H54 (cell line): ENCODE measurements at regions not wholly inside any gene's neighbourhood (a gene's known extent, or its start where the extent isn't known, plus 50 kb on each side); places are given as distances from the start of the nearest gene placed in this dataset.
"Not testable (repeated sequence)": the region's sequence is repeated elsewhere in the genome, so short reads cannot be mapped to it uniquely, and the experiment has no call there.

Experiments
- DNase-seq: peaks from one replicate; pipeline ENCODE4 v3.0.0; 2011; ENCODE audit warnings: low spot score, mixed read lengths; ENCODE audit not compliant: insufficient read length
- FAIRE-seq: peaks from 3 replicates; lab custom pipeline; 2011; peaks lifted over from hg19 to GRCh38; lab: Jason Lieb, UNC
- POLR2A ChIP-seq: IDR thresholded peaks from 2 replicates; pipeline ENCODE4 v1.6.1; 2011; ENCODE audit warnings: low read depth, mild to moderate bottlenecking, low read length

DNA sequence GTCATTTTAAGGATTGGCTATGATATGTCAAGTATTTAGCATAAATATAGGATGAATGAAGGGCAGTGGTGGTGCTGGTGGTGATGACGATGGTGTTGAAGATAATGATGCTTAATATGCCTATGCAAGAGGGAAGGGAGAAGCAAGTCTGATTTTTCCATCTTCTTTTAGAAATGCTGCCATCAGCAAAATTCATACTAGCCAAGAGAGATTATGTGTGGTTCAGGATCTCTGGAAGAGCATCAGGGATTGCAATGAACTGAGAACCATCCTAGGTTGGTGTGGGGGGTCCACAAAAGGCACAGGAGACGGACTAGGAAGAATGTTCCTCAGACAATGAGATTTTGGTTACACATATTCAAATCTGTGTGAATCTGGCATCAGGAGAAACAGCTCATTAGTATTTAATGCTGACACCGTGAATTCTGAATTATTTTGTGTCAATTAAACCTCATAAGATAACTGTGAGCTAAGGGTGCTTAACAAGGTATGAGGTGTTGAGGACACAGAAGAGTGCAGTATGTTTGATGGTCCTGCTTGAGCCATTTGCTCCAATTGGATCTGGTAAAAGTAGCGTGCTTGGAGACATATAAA, 1120.8 kb upstream of the GOT2 start:
- no peak for FAIRE-seq
- no peak for TF ChIP-seq POLR2A
- no peak for DNase-seq

DNA sequence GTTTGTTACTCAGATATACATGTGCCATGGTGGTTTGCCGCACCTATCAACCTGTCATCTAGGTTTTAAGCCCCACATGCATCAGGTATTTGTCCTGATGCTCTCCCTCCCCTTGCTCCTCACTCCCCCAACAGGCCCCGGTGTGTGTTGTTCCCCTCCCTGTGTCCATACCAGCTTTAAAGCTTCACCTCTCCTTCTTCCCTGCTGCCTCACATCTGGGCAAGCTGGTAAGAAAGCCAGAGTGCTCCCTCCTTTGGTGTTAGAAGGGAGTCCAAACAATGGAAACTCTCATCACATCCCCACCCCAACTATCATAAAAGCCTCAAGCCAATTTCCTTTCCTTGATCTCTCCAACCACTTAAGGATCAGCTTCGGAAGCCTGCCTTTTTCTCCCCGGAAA, 1115.6 kb upstream of the GOT2 start:
- no peak for FAIRE-seq
- TF ChIP-seq POLR2A, result no peak
- DNase-seq, result no peak

DNA sequence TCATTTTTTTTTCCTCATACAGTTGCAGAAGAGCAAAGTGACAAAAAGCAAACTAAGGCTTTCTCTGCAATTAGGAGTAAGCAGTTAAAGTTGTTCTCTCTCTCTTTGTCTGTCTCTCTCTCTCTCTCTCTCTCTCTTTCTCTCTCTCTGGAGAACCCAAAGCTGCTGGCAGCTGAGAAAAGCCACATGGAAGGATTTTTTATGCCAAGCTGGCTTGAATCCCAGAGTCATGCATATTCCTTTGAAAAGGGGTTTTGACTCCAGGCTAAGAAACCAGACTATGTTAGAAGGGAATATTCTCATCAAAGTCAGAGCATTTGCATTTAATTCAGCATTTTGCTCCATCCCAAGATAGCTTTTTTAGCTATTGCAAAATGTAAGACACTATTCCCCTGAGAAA, 1114.2 kb upstream of the GOT2 start:
- TF ChIP-seq POLR2A, result no peak
- FAIRE-seq (no peak), DNase-seq (no peak)

DNA sequence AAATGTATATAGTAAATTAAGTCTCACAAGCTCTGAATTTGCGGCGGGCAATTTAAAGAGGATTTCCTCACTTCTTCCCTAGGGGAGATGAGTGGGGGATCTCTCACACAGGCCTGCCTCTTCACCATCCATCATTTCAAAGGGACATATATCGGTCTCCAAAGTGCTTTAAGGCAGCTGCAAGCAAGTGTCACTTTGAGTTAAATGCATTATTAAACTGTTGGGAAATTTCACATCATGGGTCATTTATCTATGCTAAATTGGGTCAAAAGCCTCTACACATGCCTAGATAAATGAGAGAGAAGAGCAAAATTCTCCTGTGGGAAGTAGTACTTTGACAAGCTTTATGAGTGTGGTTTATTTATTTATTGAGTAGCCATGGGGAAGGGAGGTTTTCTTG, 1106.1 kb upstream of the GOT2 start:
- DNase-seq (no peak), FAIRE-seq (no peak)
- no peak for TF ChIP-seq POLR2A

DNA sequence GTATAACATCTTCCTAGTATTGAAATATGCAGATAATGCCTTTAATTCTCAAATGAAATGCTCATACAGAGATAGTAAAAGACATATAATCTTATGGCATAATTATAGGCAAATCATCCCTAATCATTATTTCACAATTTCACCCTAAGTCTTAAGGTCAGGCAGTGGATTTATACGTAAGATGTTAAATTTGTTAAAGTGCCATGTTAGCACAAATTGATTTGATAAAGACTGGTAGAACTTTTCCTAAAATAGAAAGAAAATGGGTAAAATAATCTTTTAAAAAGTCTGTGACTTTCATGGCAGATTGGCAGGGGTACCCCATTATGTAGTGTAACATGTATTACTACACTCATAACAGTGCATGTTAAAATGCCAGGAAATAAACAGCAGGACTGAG, 1092.7 kb upstream of the GOT2 start:
- no peak for TF ChIP-seq POLR2A
- no peak for FAIRE-seq
- no peak for DNase-seq

DNA sequence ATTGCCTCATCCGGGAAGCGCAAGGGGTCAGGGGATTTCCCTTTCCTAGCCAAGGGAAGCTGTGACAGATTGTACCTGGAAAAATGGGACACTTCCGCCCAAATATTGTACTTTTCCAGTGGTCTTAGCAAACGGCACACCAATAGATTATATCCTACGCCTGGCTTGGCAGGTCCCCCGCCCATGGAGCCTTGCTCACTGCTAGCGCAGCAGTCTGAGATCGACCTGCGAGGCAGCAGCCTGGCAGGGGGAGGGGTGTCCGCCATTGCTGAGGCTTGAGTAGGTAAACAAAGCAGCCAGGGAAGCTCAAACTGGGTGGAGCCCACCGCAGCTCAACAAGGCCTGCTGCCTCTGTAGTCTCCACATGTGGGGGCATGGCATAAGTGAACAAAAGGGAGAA, 1075.4 kb upstream of the GOT2 start:
- not testable (repeated sequence) for DNase-seq, FAIRE-seq

DNA sequence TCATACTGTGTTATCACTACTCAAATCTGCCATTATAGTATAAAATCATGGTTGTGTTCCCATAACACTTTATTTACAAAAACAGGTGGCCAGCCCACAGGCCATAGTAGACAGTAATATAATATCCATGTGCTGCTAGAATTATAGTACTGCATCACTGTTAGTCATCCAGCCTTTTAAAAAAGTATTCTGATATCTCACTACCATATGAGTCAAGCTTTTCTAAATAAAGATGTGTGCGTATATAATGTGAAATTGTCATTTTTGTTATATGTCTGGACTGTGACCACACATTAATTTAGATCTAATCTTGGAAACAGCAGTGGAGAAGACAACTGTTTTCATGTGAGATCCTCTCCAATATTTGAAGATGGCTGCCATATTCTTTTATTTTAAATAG, 1049.1 kb upstream of the GOT2 start:
- FAIRE-seq, result no peak
- TF ChIP-seq POLR2A, result no peak
- no peak for DNase-seq

DNA sequence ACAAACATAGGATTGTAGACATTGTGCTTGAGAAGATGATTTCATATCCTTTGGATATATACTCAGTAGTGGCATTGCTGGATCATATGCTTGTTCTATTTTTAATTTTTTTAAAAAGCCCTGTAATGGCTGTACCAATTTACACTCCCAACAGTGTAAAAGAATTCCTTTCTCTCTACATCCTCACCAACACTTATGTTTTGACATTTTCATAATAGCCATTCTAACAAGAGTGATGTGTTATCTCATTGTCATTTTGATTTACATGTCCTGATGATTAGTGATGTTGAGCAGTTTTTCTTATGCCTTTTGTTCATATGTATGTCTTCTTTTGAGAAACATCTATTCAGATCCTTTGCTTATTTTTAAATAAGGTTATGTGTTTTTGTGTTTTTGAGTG, 1039.2 kb upstream of the GOT2 start:
- TF ChIP-seq POLR2A, result no peak
- FAIRE-seq (no peak), DNase-seq (no peak)

DNA sequence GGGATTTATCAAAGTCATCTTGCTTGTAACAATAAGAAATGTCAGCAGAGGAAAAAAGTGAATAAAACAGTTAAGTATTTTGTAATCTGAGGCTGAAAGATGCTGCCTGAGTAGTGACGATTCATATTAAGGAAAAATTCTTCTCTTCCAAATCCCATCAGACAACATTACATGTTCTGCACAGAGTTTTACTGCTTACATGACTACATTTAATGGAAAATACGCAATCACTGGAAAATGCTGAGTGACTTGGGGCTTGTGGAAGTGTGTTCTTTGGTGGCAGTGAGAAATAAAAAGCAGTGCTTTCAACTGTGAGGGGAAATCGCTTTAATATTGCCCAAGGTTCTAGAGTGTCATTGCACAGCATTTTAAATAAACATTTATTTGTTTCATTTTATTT, 1025.2 kb upstream of the GOT2 start:
- no peak for TF ChIP-seq POLR2A
- DNase-seq (no peak), FAIRE-seq (no peak)

DNA sequence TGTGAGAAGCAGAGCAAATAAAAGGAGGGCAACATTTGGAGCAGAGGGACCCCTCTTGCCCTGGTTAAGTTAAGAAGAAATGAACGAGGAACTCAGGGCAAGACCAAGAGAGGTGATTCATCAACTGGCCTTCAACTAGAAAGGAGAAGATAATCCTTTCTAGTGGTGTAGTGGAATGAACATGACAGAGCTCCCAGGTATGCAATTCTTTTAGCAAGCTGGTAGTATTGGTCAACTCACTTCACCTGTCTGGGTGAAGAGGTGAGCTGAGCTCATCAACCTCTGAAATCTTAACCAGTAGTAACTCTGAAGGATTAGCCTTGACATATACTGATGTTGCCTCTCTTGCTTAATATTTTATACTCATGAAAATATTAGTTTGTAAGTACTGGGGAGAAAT, 1024.7 kb upstream of the GOT2 start:
- DNase-seq (no peak), FAIRE-seq (no peak)
- no peak for TF ChIP-seq POLR2A

DNA sequence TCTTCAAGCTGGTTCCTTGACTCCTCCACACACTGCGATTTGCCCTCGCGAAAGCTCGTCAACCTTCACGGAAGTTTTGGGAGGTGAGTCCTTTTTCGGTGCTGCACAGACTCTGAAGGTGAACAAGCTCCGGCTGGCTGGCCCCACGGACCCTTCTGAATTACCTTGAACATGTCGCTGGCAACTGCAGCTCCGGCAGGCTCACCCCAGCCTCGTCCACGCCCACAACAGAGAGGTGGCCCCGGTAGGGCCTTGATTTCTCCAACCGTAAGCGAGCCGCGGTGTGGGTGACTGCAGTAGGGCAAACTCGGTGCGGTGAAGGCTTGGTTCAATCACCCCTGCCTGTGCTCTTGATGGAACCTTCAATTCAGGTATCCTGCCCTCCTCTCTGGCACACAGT, 1020.7 kb upstream of the GOT2 start:
- no peak for TF ChIP-seq POLR2A
- FAIRE-seq, result no peak

DNA sequence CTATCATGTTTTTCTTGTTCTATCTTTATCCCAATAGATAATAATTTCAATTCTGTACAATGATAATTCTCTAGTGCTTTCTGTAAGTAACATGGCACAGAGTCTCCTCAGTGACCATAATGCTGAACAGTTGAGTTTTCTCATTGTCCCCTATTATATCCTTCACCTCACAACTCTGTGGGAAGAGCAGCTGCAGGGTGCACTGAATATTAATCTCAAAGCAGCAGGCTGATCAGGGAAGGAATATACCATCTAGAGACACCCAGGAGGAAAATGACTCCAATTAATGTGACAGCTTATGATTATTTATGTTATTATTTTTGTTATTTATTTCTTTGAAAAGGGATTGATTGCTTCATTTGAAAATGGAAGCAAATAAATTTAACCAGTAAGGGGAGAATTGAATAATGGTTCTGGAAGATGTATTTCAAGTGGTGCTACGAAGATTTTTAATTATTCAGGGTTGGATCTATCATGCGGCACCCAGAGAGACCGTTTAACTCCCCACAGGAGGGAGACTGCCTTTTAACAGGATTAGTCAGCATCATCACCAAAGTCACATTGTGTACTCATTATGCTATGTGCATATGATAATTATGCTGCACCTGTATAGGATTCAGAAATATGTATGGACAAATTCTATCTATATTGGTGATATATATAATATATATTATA, 1015.7 kb upstream of the GOT2 start:
- DNase-seq (no peak), FAIRE-seq (no peak)
- TF ChIP-seq POLR2A, result no peak

More for the DNA sequence above, 1020.7 kb upstream of the GOT2 start:
- DNase-seq, result no peak

DNA sequence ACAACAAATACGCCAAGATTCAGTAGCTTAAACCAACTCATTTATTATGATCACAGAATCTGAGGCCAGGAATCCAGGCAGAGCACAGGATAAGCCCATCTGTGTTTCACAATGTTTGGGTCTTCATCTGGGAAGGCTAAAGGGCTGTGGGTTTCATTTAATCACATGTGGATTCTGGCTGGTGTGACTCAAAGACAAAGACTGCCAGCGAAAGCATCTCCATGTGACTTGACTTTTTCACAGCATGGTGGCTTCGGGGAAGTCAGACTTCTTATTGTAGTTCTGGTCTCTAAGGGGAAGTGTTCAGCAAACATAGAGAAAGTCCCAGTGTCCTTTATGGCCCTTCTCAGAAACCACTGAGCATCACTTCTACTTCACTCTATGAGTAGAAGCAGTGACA, 1014.4 kb upstream of the GOT2 start:
- DNase-seq (no peak), FAIRE-seq (no peak)
- no peak for TF ChIP-seq POLR2A

DNA sequence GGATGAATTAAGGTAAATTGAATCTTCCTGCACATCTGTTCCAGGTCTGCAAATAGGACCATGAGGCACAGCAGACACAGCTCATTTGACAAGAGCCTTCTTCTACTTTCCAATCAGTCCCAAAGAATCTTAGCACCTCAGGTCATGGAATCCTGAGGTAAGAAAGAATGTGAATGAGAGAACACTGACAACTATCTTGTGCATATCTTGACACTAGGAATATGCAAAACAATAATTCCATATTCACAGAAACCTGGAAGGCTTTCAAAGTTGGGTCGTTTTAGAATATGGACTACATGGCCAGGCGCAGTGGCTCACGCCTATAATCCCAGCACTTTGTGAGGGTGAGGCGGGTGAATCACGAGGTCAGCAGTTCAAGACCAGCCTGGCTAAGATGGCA, 1009.4 kb upstream of the GOT2 start:
- no peak for TF ChIP-seq POLR2A
- no peak for FAIRE-seq
- DNase-seq, result no peak

DNA sequence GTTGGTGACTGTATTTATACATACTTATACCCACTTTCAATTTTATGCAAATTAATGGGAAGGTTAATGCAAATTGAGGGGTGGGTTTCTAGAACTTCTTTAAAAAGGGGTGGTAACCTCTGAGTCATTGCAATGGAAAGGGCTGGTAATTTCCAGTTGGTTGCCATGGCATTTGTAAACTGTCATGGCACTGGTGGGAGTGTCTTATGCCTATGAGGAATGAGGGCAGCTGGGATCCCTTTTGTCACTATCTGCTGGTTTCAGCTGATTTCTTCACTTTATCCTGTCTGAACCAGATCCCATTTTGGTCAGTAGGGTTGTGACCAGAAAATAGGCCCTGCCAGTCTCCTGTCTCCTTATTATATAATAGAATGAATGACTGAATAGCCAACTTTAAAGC, 1006.7 kb upstream of the GOT2 start:
- TF ChIP-seq POLR2A, result no peak
- no peak for FAIRE-seq

DNA sequence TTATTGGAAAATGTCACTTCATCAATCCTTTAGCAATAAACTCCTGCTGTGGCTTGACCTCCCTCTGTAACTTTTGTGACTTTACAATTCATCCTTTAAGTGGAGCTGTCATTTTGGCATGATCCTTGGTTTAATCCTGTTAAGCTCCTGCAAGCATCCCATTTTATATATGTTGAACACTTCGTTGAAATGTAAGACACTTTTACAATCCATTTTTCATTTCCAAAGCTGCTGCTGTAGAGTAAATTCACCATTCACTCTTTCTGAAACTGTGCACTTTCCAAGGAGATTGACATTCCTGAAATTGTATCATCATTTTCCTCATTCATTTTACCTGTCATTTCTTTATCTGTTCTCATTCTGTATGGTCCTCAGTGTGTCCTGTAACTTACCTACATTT, 1003.2 kb upstream of the GOT2 start:
- no peak for TF ChIP-seq POLR2A
- DNase-seq (no peak), FAIRE-seq (no peak)

More for the DNA sequence above, 1006.7 kb upstream of the GOT2 start:
- DNase-seq, result no peak
